ENCODE measurements at regions not wholly inside any gene's neighbourhood (a gene's known extent, or its start where the extent isn't known, plus 50 kb on each side); places are given as distances from the start of the nearest gene placed in this dataset.
"Not testable (repeated sequence)": the region's sequence is repeated elsewhere in the genome, so short reads cannot be mapped to it uniquely, and the experiment has no call there.

- DNase-seq, H3K4me3 Mint-ChIP-seq, H3K36me3 Mint-ChIP-seq, H3K4me1 Mint-ChIP-seq, H3K27me3 Mint-ChIP-seq, CTCF ChIA-PET, H3K27ac Mint-ChIP-seq: not testable (repeated sequence)
- peaks cover 16% of the 10 kb centered on the region for H3K9me3 Mint-ChIP-seq
Observed at GRCh38 chr11:12608678-12609077, 65.5 kb upstream of the TEAD1 start.

- H3K4me3 Mint-ChIP-seq = no peak overlapping the region
- DNase-seq = no peak
- H3K9me3 Mint-ChIP-seq = peaks cover 16% of the 10 kb centered on the region
- H3K27me3 Mint-ChIP-seq = peaks cover 10% of the 10 kb centered on the region
- no peak overlapping the region for H3K27ac Mint-ChIP-seq
- H3K4me1 Mint-ChIP-seq = no peaks in the 10 kb centered on the region
- CTCF ChIA-PET = interaction anchor here (1.1 to 2.6 kb wide), 2 partner anchors 12 to 277 kb away, joined by 3 to 9 read pairs; no protein-coding TSS in a partner anchor
- no peaks in the 10 kb centered on the region for H3K36me3 Mint-ChIP-seq
Observed at GRCh38 chr11:12611352-12611751, 62.9 kb upstream of the TEAD1 start.

DNA sequence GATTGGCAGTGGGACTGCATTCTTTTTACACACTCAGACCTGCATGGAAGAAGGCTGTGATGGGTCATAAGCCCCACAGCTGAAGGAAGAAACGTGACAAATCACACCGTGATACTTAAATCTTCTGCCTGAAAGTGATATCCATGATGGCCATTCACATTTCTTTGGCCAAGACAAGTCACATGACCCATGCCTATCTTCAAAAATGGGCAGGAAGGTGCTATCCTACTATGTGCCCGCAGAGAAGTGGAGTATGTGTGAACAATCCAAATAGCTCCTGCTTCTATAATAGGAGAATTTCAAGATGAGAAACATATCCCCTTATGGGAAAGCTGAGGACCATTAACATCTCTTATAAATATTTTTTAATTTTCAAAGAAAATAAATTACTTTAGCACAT lies 56.6 kb upstream of the TEAD1 start:
- Mint-ChIP-seq H3K4me3 (no peak overlapping the region), H3K27me3 (peaks cover 3% of the 10 kb centered on the region), H3K27ac (no peak overlapping the region), H3K36me3 (no peaks in the 10 kb centered on the region), H3K4me1 (no peaks in the 10 kb centered on the region), H3K9me3 (peaks cover 2% of the 10 kb centered on the region)
- CTCF ChIA-PET = no interaction called here
- DNase-seq = no peak

- Mint-ChIP-seq H3K36me3 (no peaks in the 10 kb centered on the region), H3K4me1 (no peaks in the 10 kb centered on the region), H3K27ac (no peak overlapping the region), H3K27me3 (no peaks in the 10 kb centered on the region), H3K9me3 (peaks cover 1% of the 10 kb centered on the region), H3K4me3 (no peak overlapping the region)
- CTCF ChIA-PET = no interaction called here
- no peak for DNase-seq
Observed at GRCh38 chr11:12618743-12619540, 55.3 kb upstream of the TEAD1 start.

- CTCF ChIA-PET = interaction anchor here (1.6 kb wide), 1 partner anchor 25 kb away, joined by 4 read pairs; no protein-coding TSS in a partner anchor
- no peak for DNase-seq
- no peaks in the 10 kb centered on the region for H3K36me3 Mint-ChIP-seq
- no peaks in the 10 kb centered on the region for H3K27me3 Mint-ChIP-seq
- H3K4me3 Mint-ChIP-seq = no peak overlapping the region
- H3K27ac Mint-ChIP-seq = no peak overlapping the region
- peaks cover 1% of the 10 kb centered on the region for H3K9me3 Mint-ChIP-seq
- H3K4me1 Mint-ChIP-seq = no peaks in the 10 kb centered on the region
Observed at GRCh38 chr11:12623869-12624268, 50.4 kb upstream of the TEAD1 start.
